ENCODE measurements at regions not wholly inside any gene's neighbourhood (a gene's known extent, or its start where the extent isn't known, plus 50 kb on each side); places are given as distances from the start of the nearest gene placed in this dataset.

DNA sequence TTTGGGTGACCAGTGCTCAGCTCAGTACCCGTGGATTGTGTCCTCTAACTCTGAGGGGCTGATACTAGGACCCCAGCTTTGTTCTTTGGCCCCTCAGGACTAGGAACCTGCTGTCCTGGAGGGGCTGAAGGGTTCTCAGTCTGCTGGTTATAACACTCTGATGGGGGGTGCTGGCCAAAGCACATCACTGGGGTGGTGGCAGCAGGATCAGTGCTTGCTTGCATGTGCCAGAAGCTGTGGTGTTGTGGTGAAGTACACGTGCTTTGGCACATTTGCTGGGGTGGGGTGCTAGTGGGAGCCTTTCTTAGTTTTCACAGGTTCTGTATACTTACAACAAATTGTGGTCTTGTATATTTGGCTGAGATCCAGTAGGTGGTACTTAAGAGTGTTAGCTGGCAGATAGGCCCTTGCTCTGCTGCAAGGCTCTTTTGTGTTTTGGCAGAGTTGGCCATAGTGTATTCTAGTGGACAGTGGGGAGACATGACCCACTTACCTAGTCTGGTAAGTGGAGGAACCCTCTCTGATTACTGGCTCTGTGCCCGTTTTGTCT lies 344.3 kb downstream of the EDEM1 start:
- H3K9me3 ChIP-seq: no peaks in the 10 kb centered on the region
- WGBS, 2 donors: 57 to 87% methylated on average over 3 of the region's 3 CpGs
- no peak for DNase-seq (ENCODE audit: low spot score in 2 of 2)
- H3K4me3 ChIP-seq: no peak overlapping the region
- H3K27ac ChIP-seq: no peak overlapping the region
- TF ChIP-seq, protein P1, sequence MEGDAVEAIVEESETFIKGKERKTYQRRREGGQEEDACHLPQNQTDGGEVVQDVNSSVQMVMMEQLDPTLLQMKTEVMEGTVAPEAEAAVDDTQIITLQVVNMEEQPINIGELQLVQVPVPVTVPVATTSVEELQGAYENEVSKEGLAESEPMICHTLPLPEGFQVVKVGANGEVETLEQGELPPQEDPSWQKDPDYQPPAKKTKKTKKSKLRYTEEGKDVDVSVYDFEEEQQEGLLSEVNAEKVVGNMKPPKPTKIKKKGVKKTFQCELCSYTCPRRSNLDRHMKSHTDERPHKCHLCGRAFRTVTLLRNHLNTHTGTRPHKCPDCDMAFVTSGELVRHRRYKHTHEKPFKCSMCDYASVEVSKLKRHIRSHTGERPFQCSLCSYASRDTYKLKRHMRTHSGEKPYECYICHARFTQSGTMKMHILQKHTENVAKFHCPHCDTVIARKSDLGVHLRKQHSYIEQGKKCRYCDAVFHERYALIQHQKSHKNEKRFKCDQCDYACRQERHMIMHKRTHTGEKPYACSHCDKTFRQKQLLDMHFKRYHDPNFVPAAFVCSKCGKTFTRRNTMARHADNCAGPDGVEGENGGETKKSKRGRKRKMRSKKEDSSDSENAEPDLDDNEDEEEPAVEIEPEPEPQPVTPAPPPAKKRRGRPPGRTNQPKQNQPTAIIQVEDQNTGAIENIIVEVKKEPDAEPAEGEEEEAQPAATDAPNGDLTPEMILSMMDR (IDR thresholded peaks at IDR 0.05): no peak
- TF ChIP-seq POLR2A (IDR thresholded peaks at IDR 0.05) (no peak), EP300 (IDR thresholded peaks at IDR 0.05) (no peak)
- H3K27me3 ChIP-seq: no peaks in the 10 kb centered on the region
- no peaks in the 10 kb centered on the region for H3K36me3 ChIP-seq
- H3K4me1 ChIP-seq: no peaks in the 10 kb centered on the region

DNA sequence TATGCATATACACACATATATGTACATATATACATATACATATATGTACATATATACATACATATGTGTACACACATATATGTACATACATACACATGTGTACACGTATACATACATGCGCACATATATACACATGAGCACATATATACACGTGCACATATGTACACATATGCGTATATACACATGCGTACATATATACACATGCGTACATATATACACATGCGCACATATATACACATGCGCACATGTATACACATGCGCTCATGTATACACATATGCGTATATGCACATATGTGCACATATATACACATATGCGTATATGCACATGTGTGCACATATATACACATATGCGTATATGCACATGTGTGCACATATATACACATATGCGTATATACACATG lies 353.0 kb downstream of the EDEM1 start:
- Histone ChIP-seq H3K4me1 (no peaks in the 10 kb centered on the region), H3K27me3 (no peaks in the 10 kb centered on the region), H3K9me3 (peaks cover 0 to 27% (median 8%) of the 10 kb centered on the region in 4 donors), H3K4me3 (no peak overlapping the region), H3K27ac (no peak overlapping the region), H3K36me3 (no peaks in the 10 kb centered on the region)
- TF ChIP-seq, protein P1 (IDR thresholded peaks at IDR 0.05): no peak
- TF ChIP-seq EP300 (IDR thresholded peaks at IDR 0.05) (no peak), POLR2A (IDR thresholded peaks at IDR 0.05) (no peak)
- WGBS, 2 donors: 92 to 94% methylated on average over 13 of the region's 13 CpGs
- no peak for DNase-seq (ENCODE audit: low spot score in 2 of 2)

DNA sequence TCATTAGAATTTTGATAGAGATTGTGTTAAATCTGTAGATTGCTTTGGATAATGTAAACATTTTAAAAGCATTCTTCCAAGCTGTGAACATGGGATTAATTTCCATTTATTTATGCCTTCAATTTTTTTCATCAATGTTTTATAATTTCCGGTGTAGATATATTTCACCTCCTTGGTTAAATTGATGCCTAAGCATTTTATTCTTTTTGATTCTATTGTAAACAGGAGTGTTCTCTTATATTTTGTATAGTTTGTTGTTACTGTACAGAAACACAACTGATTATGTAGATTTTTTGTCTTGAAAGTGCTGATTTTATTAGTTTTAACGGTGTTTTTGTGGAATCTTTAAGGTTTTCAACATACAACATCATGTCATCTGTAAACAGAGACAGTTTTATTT lies 355.0 kb downstream of the EDEM1 start:
- TF ChIP-seq, protein P1 (IDR thresholded peaks at IDR 0.05): no peak
- TF ChIP-seq POLR2A (IDR thresholded peaks at IDR 0.05) (no peak), EP300 (IDR thresholded peaks at IDR 0.05) (no peak)
- peaks cover 0 to 42% (median 8%) of the 10 kb centered on the region in 4 donors for H3K9me3 ChIP-seq
- no peak for DNase-seq (ENCODE audit: low spot score in 2 of 2)
- H3K27me3 ChIP-seq: no peaks in the 10 kb centered on the region
- 62 to 89% methylated on average over 2 of the region's 2 CpGs for WGBS, 2 donors
- H3K36me3 ChIP-seq: no peaks in the 10 kb centered on the region
- H3K4me1 ChIP-seq: no peaks in the 10 kb centered on the region
- H3K4me3 ChIP-seq: no peak overlapping the region
- no peak overlapping the region for H3K27ac ChIP-seq

DNA sequence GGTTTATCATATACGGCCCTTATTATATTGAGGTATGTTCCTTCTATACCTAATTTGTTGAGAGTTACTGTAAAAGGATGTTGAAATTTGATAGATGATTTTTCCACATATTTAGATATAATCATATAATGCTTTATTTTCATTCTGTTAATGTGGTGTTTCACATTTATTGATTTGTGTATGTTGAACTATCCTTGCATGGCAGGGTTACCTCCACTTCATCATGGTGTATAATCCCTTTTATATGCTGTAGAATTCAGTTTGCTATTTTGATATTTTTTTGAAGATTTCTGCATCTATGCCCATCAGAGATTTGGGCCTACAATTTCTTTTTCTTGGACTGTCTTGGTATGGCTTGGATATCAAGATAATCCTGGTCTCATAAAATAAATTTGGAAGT lies 355.5 kb downstream of the EDEM1 start:
- no peak overlapping the region for H3K4me3 ChIP-seq
- no peaks in the 10 kb centered on the region for H3K36me3 ChIP-seq
- TF ChIP-seq EP300 (IDR thresholded peaks at IDR 0.05) (no peak), POLR2A (IDR thresholded peaks at IDR 0.05) (no peak)
- TF ChIP-seq, protein P1 (IDR thresholded peaks at IDR 0.05): no peak
- 32 to 92% methylated on average over 1 of the region's 1 CpG for WGBS, 2 donors
- peaks cover 0 to 42% (median 8%) of the 10 kb centered on the region in 4 donors for H3K9me3 ChIP-seq
- H3K27ac ChIP-seq: no peak overlapping the region
- no peaks in the 10 kb centered on the region for H3K4me1 ChIP-seq
- H3K27me3 ChIP-seq: no peaks in the 10 kb centered on the region
- DNase-seq (ENCODE audit: low spot score in 2 of 2): no peak

DNA sequence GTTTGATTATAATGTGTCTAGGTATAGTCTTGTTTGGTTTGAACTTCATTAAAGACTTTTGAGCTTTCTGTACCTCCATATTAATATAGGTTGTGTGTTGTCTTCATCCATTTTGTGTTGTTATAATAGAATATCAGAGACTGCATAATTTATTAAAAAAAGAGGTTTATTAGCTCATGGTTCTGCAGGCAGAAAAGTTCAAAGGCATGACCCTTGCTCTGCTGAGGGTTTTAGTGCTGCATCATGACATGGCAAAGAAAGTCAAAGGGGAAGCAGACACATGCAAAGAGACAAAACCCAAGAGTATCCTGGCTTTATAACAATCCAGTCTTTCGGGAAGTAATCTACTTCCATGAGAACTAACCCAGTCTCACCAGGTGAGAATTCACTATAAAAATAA lies 358.2 kb downstream of the EDEM1 start:
- H3K36me3 ChIP-seq: no peaks in the 10 kb centered on the region
- H3K9me3 ChIP-seq: peaks cover 0 to 42% (median 8%) of the 10 kb centered on the region in 4 donors
- no peak for TF ChIP-seq EP300 (IDR thresholded peaks at IDR 0.05)
- TF ChIP-seq, protein P1 (IDR thresholded peaks at IDR 0.05): no peak
- TF ChIP-seq POLR2A (IDR thresholded peaks at IDR 0.05): no peak
- no peak for DNase-seq (ENCODE audit: low spot score in 2 of 2)
- no peaks in the 10 kb centered on the region for H3K4me1 ChIP-seq
- H3K27me3 ChIP-seq: no peaks in the 10 kb centered on the region
- no peak overlapping the region for H3K4me3 ChIP-seq
- 89 to 90% methylated on average over 1 of the region's 1 CpG for WGBS, 2 donors
- no peak overlapping the region for H3K27ac ChIP-seq
